ENCODE measurements at regions not wholly inside any gene's neighbourhood (a gene's known extent, or its start where the extent isn't known, plus 50 kb on each side); places are given as distances from the start of the nearest gene placed in this dataset.

- Histone ChIP-seq H3K4me1 (ENCODE audit: control insufficient read depth in 2 of 2, insufficient read depth in 2 of 2, low read length in 2 of 2) (no peaks in the 10 kb centered on the region), H3K36me3 (ENCODE audit: control insufficient read depth in 2 of 2, insufficient read depth in 2 of 2, low read length in 2 of 2) (no peaks in the 10 kb centered on the region), H3K9me3 (ENCODE audit: control insufficient read depth in 2 of 2, low read length in 2 of 2) (no peaks in the 10 kb centered on the region), H3K4me3 (ENCODE audit: low read length in 2 of 2) (no peak overlapping the region), H3K27ac (ENCODE audit: low read depth in 2 of 2, low read length in 2 of 2) (no peak overlapping the region), H3K27me3 (ENCODE audit: control insufficient read depth in 2 of 2, insufficient read depth in 2 of 2, low read length in 2 of 2) (no peaks in the 10 kb centered on the region), H3K9ac (ENCODE audit: low read depth in 1 of 2, low read length in 2 of 2) (no peak overlapping the region)
Observed at GRCh38 chr22:44407987-44408828, 89.8 kb downstream of the RTL6 start.

DNA sequence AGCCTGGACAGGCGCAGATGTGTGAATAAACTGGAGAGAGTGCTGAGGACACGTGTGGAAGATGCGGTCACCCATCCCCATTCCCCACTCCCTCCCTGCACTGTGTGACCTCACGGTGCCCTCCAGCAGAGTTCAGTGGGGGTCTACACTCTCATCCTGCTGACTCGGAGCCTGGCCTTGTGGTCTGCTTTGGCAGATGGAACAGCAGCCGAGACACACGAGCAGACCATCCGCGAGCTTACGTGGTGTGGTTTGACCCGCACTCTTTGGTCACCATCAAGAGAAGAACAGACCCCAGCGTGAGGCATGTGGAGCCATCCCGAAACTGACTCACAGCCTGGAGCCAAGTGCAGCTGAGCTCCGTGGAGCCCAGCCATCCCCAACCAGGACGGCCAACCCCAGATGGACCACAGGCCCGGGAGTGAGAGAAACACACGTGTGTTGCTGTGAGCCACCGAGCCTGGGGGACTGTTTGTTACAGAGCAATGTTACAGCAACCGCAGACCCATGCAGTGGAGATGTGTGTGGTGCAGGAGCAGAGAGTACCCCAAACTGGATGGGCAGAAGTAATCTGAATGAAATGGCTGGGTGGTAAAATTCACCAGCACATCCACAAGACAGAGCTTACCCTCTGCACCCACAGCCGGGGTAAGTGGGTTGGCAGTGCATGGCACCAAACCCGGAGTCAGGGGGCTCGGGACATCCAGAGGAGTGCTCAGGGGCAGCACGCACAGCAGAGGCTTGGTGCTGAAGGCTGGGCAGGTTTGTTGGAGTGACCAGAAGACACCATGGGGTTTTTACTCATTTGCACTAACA lies 90.7 kb downstream of the RTL6 start:
- Histone ChIP-seq H3K27ac (ENCODE audit: low read depth in 2 of 2, low read length in 2 of 2) (no peak overlapping the region), H3K36me3 (ENCODE audit: control insufficient read depth in 2 of 2, insufficient read depth in 2 of 2, low read length in 2 of 2) (no peaks in the 10 kb centered on the region), H3K27me3 (ENCODE audit: control insufficient read depth in 2 of 2, insufficient read depth in 2 of 2, low read length in 2 of 2) (no peaks in the 10 kb centered on the region), H3K4me3 (ENCODE audit: low read length in 2 of 2) (no peak overlapping the region), H3K9ac (ENCODE audit: low read depth in 1 of 2, low read length in 2 of 2) (no peak overlapping the region), H3K9me3 (ENCODE audit: control insufficient read depth in 2 of 2, low read length in 2 of 2) (no peaks in the 10 kb centered on the region), H3K4me1 (ENCODE audit: control insufficient read depth in 2 of 2, insufficient read depth in 2 of 2, low read length in 2 of 2) (no peaks in the 10 kb centered on the region)

- Histone ChIP-seq H3K9me3 (ENCODE audit: control insufficient read depth in 2 of 2, low read length in 2 of 2) (no peaks in the 10 kb centered on the region), H3K4me1 (ENCODE audit: control insufficient read depth in 2 of 2, insufficient read depth in 2 of 2, low read length in 2 of 2) (no peaks in the 10 kb centered on the region), H3K9ac (ENCODE audit: low read depth in 1 of 2, low read length in 2 of 2) (no peak overlapping the region)
Observed at GRCh38 chr22:44406341-44407170, 91.5 kb downstream of the RTL6 start.

GRCh38 chr22:44405661-44406060 lies 92.4 kb downstream of the RTL6 start:
- H3K4me3 ChIP-seq (ENCODE audit: low read length in 2 of 2) = no peak overlapping the region
- no peaks in the 10 kb centered on the region for H3K36me3 ChIP-seq (ENCODE audit: control insufficient read depth in 2 of 2, insufficient read depth in 2 of 2, low read length in 2 of 2)
- no peaks in the 10 kb centered on the region for H3K9me3 ChIP-seq (ENCODE audit: control insufficient read depth in 2 of 2, low read length in 2 of 2)
- H3K27me3 ChIP-seq (ENCODE audit: control insufficient read depth in 2 of 2, insufficient read depth in 2 of 2, low read length in 2 of 2) = peaks cover 0 to 2% of the 10 kb centered on the region in 2 donors
- no peak overlapping the region for H3K27ac ChIP-seq (ENCODE audit: low read depth in 2 of 2, low read length in 2 of 2)
- H3K9ac ChIP-seq (ENCODE audit: low read depth in 1 of 2, low read length in 2 of 2) = no peak overlapping the region
- H3K4me1 ChIP-seq (ENCODE audit: control insufficient read depth in 2 of 2, insufficient read depth in 2 of 2, low read length in 2 of 2) = no peaks in the 10 kb centered on the region

More at GRCh38 chr22:44406341-44407170, 91.5 kb downstream of the RTL6 start:
- no peaks in the 10 kb centered on the region for H3K27me3 ChIP-seq (ENCODE audit: control insufficient read depth in 2 of 2, insufficient read depth in 2 of 2, low read length in 2 of 2)
- no peak overlapping the region for H3K27ac ChIP-seq (ENCODE audit: low read depth in 2 of 2, low read length in 2 of 2)
- no peak overlapping the region for H3K4me3 ChIP-seq (ENCODE audit: low read length in 2 of 2)
- no peaks in the 10 kb centered on the region for H3K36me3 ChIP-seq (ENCODE audit: control insufficient read depth in 2 of 2, insufficient read depth in 2 of 2, low read length in 2 of 2)

GRCh38 chr22:44404341-44405020 lies 91.7 kb upstream of the SHISAL1 start:
- Histone ChIP-seq H3K27ac (ENCODE audit: low read depth in 2 of 2, low read length in 2 of 2) (no peak overlapping the region), H3K27me3 (ENCODE audit: control insufficient read depth in 2 of 2, insufficient read depth in 2 of 2, low read length in 2 of 2) (peaks cover 0 to 2% of the 10 kb centered on the region in 2 donors), H3K4me3 (ENCODE audit: low read length in 2 of 2) (no peak overlapping the region), H3K9ac (ENCODE audit: low read depth in 1 of 2, low read length in 2 of 2) (no peak overlapping the region), H3K9me3 (ENCODE audit: control insufficient read depth in 2 of 2, low read length in 2 of 2) (no peaks in the 10 kb centered on the region), H3K36me3 (ENCODE audit: control insufficient read depth in 2 of 2, insufficient read depth in 2 of 2, low read length in 2 of 2) (no peaks in the 10 kb centered on the region), H3K4me1 (ENCODE audit: control insufficient read depth in 2 of 2, insufficient read depth in 2 of 2, low read length in 2 of 2) (no peaks in the 10 kb centered on the region)

- no peaks in the 10 kb centered on the region for H3K4me1 ChIP-seq (ENCODE audit: control insufficient read depth in 2 of 2, insufficient read depth in 2 of 2, low read length in 2 of 2)
- no peaks in the 10 kb centered on the region for H3K9me3 ChIP-seq (ENCODE audit: control insufficient read depth in 2 of 2, low read length in 2 of 2)
- peaks cover 0 to 2% of the 10 kb centered on the region in 2 donors for H3K27me3 ChIP-seq (ENCODE audit: control insufficient read depth in 2 of 2, insufficient read depth in 2 of 2, low read length in 2 of 2)
- no peak overlapping the region for H3K27ac ChIP-seq (ENCODE audit: low read depth in 2 of 2, low read length in 2 of 2)
- no peak overlapping the region for H3K4me3 ChIP-seq (ENCODE audit: low read length in 2 of 2)
- H3K9ac ChIP-seq (ENCODE audit: low read depth in 1 of 2, low read length in 2 of 2) = no peak overlapping the region
- H3K36me3 ChIP-seq (ENCODE audit: control insufficient read depth in 2 of 2, insufficient read depth in 2 of 2, low read length in 2 of 2) = no peaks in the 10 kb centered on the region
Observed at GRCh38 chr22:44403602-44404329, 91.0 kb upstream of the SHISAL1 start.

DNA sequence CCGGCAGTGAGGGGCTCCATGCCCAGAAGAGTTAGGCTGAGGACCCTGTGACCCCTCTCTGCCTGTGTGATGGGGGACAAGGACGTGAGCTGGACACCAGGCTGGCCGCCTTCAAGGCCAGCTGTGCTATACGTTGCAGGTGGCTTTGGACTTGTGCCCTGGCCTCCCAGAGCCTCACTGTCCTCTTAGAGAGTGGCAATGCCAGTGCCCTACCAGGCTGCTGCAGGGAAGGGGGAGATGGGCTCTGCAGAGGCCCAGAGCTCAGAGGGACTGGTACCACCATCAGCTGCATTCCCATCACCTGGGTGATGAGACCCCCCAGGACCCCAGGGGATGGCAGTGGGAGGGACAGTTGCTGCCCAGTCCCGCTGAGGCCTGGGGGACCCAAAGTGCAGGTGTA lies 90.4 kb upstream of the SHISAL1 start:
- Histone ChIP-seq H3K4me3 (ENCODE audit: low read length in 2 of 2) (no peak overlapping the region), H3K4me1 (ENCODE audit: control insufficient read depth in 2 of 2, insufficient read depth in 2 of 2, low read length in 2 of 2) (no peaks in the 10 kb centered on the region), H3K9me3 (ENCODE audit: control insufficient read depth in 2 of 2, low read length in 2 of 2) (no peaks in the 10 kb centered on the region), H3K27me3 (ENCODE audit: control insufficient read depth in 2 of 2, insufficient read depth in 2 of 2, low read length in 2 of 2) (peaks cover 0 to 2% of the 10 kb centered on the region in 2 donors), H3K27ac (ENCODE audit: low read depth in 2 of 2, low read length in 2 of 2) (no peak overlapping the region), H3K36me3 (ENCODE audit: control insufficient read depth in 2 of 2, insufficient read depth in 2 of 2, low read length in 2 of 2) (no peaks in the 10 kb centered on the region), H3K9ac (ENCODE audit: low read depth in 1 of 2, low read length in 2 of 2) (no peak overlapping the region)

DNA sequence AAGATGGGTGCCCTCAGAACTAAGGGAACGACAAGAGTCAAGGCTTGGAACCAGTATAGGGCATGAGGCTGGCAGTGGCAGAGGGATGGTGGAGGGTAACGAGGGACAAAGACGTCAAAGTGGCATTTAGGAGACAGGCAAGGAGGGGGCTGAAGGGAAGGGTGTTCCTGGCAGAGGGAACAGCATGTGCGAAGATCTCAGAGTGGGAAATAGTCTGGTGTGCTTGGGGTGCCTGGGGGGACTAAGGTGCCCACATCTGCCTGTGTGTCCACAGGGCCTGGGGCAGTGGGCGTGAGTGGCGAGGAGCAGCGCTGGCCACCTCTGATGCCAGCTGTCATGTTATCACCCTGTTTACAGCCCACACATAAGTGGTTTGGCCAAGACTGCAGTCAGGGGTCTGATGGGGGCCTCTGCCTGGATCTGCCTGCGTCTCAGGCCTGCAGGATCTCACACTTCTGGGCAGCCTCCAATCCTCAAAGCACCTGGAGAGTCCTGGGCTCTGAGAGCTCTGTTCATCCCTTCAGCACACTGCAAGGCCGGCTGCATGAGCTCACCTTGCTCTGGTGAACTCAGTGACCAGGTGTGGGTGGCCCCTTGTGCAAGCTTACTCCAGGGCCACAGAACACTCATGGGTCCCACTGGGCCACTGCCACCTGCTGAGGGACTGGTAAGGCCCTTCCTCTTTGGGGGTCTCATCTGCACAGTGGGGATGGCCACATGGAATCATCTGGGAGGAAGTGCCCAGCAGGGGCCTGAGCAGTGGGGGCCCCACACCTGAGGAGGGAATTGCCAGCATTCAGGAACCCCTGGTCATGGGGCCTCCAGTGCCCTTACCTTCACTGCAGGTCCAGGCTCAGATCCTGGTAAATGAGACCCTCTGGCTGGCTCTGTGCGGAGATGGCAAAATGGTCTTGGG lies 89.7 kb upstream of the SHISAL1 start:
- H3K27me3 ChIP-seq (ENCODE audit: control insufficient read depth in 2 of 2, insufficient read depth in 2 of 2, low read length in 2 of 2) = peaks cover 0 to 2% of the 10 kb centered on the region in 2 donors
- H3K9me3 ChIP-seq (ENCODE audit: control insufficient read depth in 2 of 2, low read length in 2 of 2) = no peaks in the 10 kb centered on the region
- no peaks in the 10 kb centered on the region for H3K36me3 ChIP-seq (ENCODE audit: control insufficient read depth in 2 of 2, insufficient read depth in 2 of 2, low read length in 2 of 2)
- H3K27ac ChIP-seq (ENCODE audit: low read depth in 2 of 2, low read length in 2 of 2) = no peak overlapping the region
- no peak overlapping the region for H3K9ac ChIP-seq (ENCODE audit: low read depth in 1 of 2, low read length in 2 of 2)
- no peak overlapping the region for H3K4me3 ChIP-seq (ENCODE audit: low read length in 2 of 2)
- no peaks in the 10 kb centered on the region for H3K4me1 ChIP-seq (ENCODE audit: control insufficient read depth in 2 of 2, insufficient read depth in 2 of 2, low read length in 2 of 2)
